A549 (cell line): ENCODE measurements at regions not wholly inside any gene's neighbourhood (a gene's known extent, or its start where the extent isn't known, plus 50 kb on each side); places are given as distances from the start of the nearest gene placed in this dataset.

ENCODE experiments used
- ATAC-seq, 2 experiments: fragments of 200-7000 bp in 1 of 2; fragments of >200 bp in 1 of 2; cut with Nextera tagmentation in 1 of 2; cut with Tn5 transposase in 1 of 2; 3 replicates each; pipeline versions ENCODE4 v1.8.0 to v1.9.1; 2018 to 2020; ENCODE audit warnings: mild to moderate bottlenecking in 1 of 2, moderate library complexity in 1 of 2
- CTCF ChIA-PET: fragments of 300-600 bp; sonication (Branson Sonifier 250); formaldehyde crosslinking; extraction: SDS; loops from one replicate; lab custom pipeline; 2021; ENCODE audit warnings: antibody characterized with exemption, inconsistent platforms; lab: Yijun Ruan, JAX
- POLR2A ChIA-PET: fragments of 350-600 bp; formaldehyde crosslinking; extraction: SDS; loops from one replicate; lab custom pipeline; 2021; ENCODE audit warnings: antibody characterized with exemption, inconsistent platforms; lab: Yijun Ruan, JAX
- DNase-seq, 2 experiments: peaks; one replicate each; pipeline versions ENCODE4 v3.0.0 to v3.0.0-alpha.2; 2011 to 2016; ENCODE audit warnings: low read depth in 1 of 2, low spot score in 1 of 2
- FAIRE-seq: peaks from 2 replicates; lab custom pipeline; 2011; peaks lifted over from hg19 to GRCh38; lab: Jason Lieb, UNC
- H3K27ac ChIP-seq, 2 experiments: fragments of >200 bp; sonication (Bioruptor Twin); formaldehyde crosslinking; 3 replicates each; pipeline ENCODE4 v1.5.1; 2016 to 2017
- H3K4me1 ChIP-seq: fragments of >200 bp; sonication (Bioruptor Twin); formaldehyde crosslinking; 3 replicates; pipeline ENCODE4 v1.6.1; 2016
- H3K4me2 ChIP-seq: fragments of >200 bp; sonication (Bioruptor Twin); formaldehyde crosslinking; 3 replicates; pipeline ENCODE4 v1.6.1; 2016
- H3K4me3 ChIP-seq: fragments of >200 bp; sonication (Bioruptor Twin); formaldehyde crosslinking; 3 replicates; pipeline ENCODE4 v1.5.1; 2016
- H3K9me3 ChIP-seq: fragments of >200 bp; sonication (Bioruptor Twin); formaldehyde crosslinking; 3 replicates; pipeline ENCODE4 v1.6.1; 2016
- CEBPB ChIP-seq, 2 experiments: fragments of >200 bp in 1 of 2; sonication (Bioruptor Twin) in 1 of 2; formaldehyde crosslinking in 1 of 2; IDR thresholded peaks; 2 replicates each; pipeline ENCODE4 v1.6.1; 2012 to 2016
- EHF ChIP-seq: fragments of 250-450 bp; sonication (Bioruptor Pico); IDR thresholded peaks from 2 replicates; pipeline ENCODE4 v1.5.0; 2020; ENCODE audit warnings: mild to moderate bottlenecking
- EHMT2 ChIP-seq: fragments of 200-600 bp; sonication (generic); IDR thresholded peaks from 2 replicates; pipeline ENCODE4 v1.6.1; 2016; ENCODE audit warnings: antibody characterized with exemption, low read depth, mild to moderate bottlenecking, moderate library complexity
- EP300 ChIP-seq, 2 experiments: fragments of >200 bp; sonication (Bioruptor Twin); formaldehyde crosslinking; IDR thresholded peaks; 2 replicates in 1 of 2; 3 replicates in 1 of 2; pipeline ENCODE4 v1.6.1; 2016 to 2017
- ESRRA ChIP-seq: fragments of 150-350 bp; IDR thresholded peaks from 2 replicates; pipeline ENCODE4 v1.6.1; 2014; ENCODE audit warnings: mild to moderate bottlenecking, low read length, borderline replicate concordance
- FOSL2 ChIP-seq, 2 experiments: fragments of 450-650 bp in 1 of 2; fragments of >200 bp in 1 of 2; sonication (Bioruptor Twin) in 1 of 2; formaldehyde crosslinking; IDR thresholded peaks; 2 replicates each; pipeline versions ENCODE4 v1.5.0 to v1.6.1; 2016 to 2020; ENCODE audit warnings: mild to moderate bottlenecking in 1 of 2, moderate library complexity in 1 of 2
- FOXS1 ChIP-seq: fragments of 250-450 bp; sonication (Bioruptor Pico); IDR thresholded peaks from 2 replicates; pipeline ENCODE4 v1.5.0; 2020; ENCODE audit warnings: mild to moderate bottlenecking, moderate library complexity
- HDAC2 ChIP-seq: fragments of 200-600 bp; sonication (generic); IDR thresholded peaks from 2 replicates; pipeline ENCODE4 v1.6.1; 2016
- HES2 ChIP-seq: fragments of >200 bp; sonication (Bioruptor Twin); formaldehyde crosslinking; IDR thresholded peaks from 2 replicates; pipeline ENCODE4 v1.6.1; 2016
- HEYL ChIP-seq: fragments of 250-450 bp; sonication (Bioruptor Pico); IDR thresholded peaks from 2 replicates; pipeline ENCODE4 v1.8.0; 2021; ENCODE audit warnings: mild to moderate bottlenecking, moderate library complexity
- HOXB13 ChIP-seq: fragments of 250-450 bp; sonication (Bioruptor Pico); IDR thresholded peaks from 2 replicates; pipeline ENCODE4 v1.5.0; 2020; ENCODE audit warnings: low read depth, mild to moderate bottlenecking, moderate library complexity
- JUN ChIP-seq, 2 experiments: fragments of >200 bp; sonication (Bioruptor Twin); formaldehyde crosslinking; IDR thresholded peaks; 2 replicates in 1 of 2; 3 replicates in 1 of 2; pipeline ENCODE4 v1.6.1; 2016 to 2017
- JUNB ChIP-seq: fragments of >200 bp; sonication (Bioruptor Twin); formaldehyde crosslinking; IDR thresholded peaks from 2 replicates; pipeline ENCODE4 v1.6.1; 2016
- MAZ ChIP-seq: fragments of 150-350 bp; IDR thresholded peaks from 2 replicates; pipeline ENCODE4 v1.6.1; 2014; ENCODE audit warnings: antibody characterized with exemption, low read depth, low read length, borderline replicate concordance
- NPAS2 ChIP-seq: fragments of 250-450 bp; sonication (Bioruptor Pico); IDR thresholded peaks from 2 replicates; pipeline ENCODE4 v1.8.0; 2022; ENCODE audit warnings: mild to moderate bottlenecking, moderate library complexity, borderline replicate concordance
- RCOR1 ChIP-seq: fragments of 150-350 bp; IDR thresholded peaks from 2 replicates; pipeline ENCODE4 v1.6.1; 2014; ENCODE audit warnings: antibody characterized with exemption, low read length, low read depth
- REST ChIP-seq: fragments of 200-600 bp; sonication (generic); IDR thresholded peaks from 2 replicates; pipeline ENCODE4 v1.6.1; 2016; ENCODE audit warnings: antibody characterized with exemption, mild to moderate bottlenecking, moderate library complexity
- RNF2 ChIP-seq: fragments of 200-600 bp; sonication (generic); IDR thresholded peaks from 2 replicates; pipeline ENCODE4 v1.6.1; 2016; ENCODE audit warnings: low read depth, mild to moderate bottlenecking, antibody characterized with exemption, moderate library complexity, borderline replicate concordance
- SMC3 ChIP-seq: fragments of >200 bp; sonication (Bioruptor Twin); formaldehyde crosslinking; IDR thresholded peaks from 3 replicates; pipeline ENCODE4 v1.6.1; 2018; ENCODE audit warnings: inconsistent platforms
- SREBF2 ChIP-seq: fragments of 450-650 bp; IDR thresholded peaks from 2 replicates; pipeline ENCODE4 v1.6.1; 2014; ENCODE audit warnings: mild to moderate bottlenecking, moderate library complexity
- TFCP2L1 ChIP-seq: fragments of 250-450 bp; sonication (Bioruptor Pico); IDR thresholded peaks from 2 replicates; pipeline ENCODE4 v1.5.0; 2021; ENCODE audit warnings: mild to moderate bottlenecking
- USF2 ChIP-seq: fragments of 450-650 bp; IDR thresholded peaks from 2 replicates; pipeline ENCODE4 v1.6.1; 2014; ENCODE audit warnings: antibody characterized with exemption
- ZFP36 ChIP-seq: fragments of 450-650 bp; IDR thresholded peaks from 2 replicates; pipeline ENCODE4 v1.6.1; 2014; ENCODE audit warnings: borderline replicate concordance; ENCODE audit not compliant: partially characterized antibody
- WGBS: methylation state at CpG from one replicate; pipeline ENCODE4 v1.1.6; 2017; ENCODE audit errors: missing lambda C conversion rate; 5-methylcytosine and 5-hydroxymethylcytosine counted together
- TF ChIP-seq, protein P1 (sequence below): fragments of 250-450 bp; sonication (Bioruptor Pico); IDR thresholded peaks from 2 replicates; pipeline ENCODE4 v1.5.0; 2021; ENCODE audit warnings: mild to moderate bottlenecking, moderate library complexity, borderline replicate concordance
- TF ChIP-seq, protein P2 (sequence below): fragments of 250-450 bp; sonication (Bioruptor Pico); IDR thresholded peaks from 2 replicates; pipeline ENCODE4 v1.5.0; 2020; ENCODE audit warnings: low read depth, mild to moderate bottlenecking, moderate library complexity
- TF ChIP-seq, protein P3 (sequence below): IDR thresholded peaks from 2 replicates; pipeline ENCODE4 v1.6.1; 2012
- TF ChIP-seq, protein P4 (sequence below): fragments of 150-350 bp; IDR thresholded peaks from 2 replicates; pipeline ENCODE4 v1.6.1; 2014; ENCODE audit warnings: low read depth, mild to moderate bottlenecking, low read length

GRCh38 chr14:55869397-55870049, 248.7 kb upstream of the PELI2 start:
- H3K4me3 ChIP-seq: no peak overlapping the region
- peaks cover 4% of the 10 kb centered on the region; the same call in 1 of the 3 replicates for H3K9me3 ChIP-seq
- CTCF ChIA-PET: interaction anchor here (1.4 kb wide), 1 partner anchor 471 kb away, joined by 4 read pairs; no protein-coding TSS in a partner anchor
- H3K27ac ChIP-seq: no peak overlapping the region
- peaks cover 7% of the 10 kb centered on the region; the same call in 1 of the 3 replicates for H3K4me1 ChIP-seq
- WGBS: 92% methylated on average over 2 of the region's 2 CpGs
- FAIRE-seq: no peak
- H3K4me2 ChIP-seq: no peak overlapping the region
- no peak for ATAC-seq
- no peak for TF ChIP-seq EP300 (IDR thresholded peaks at IDR 0.05)
- TF ChIP-seq, protein P1, sequence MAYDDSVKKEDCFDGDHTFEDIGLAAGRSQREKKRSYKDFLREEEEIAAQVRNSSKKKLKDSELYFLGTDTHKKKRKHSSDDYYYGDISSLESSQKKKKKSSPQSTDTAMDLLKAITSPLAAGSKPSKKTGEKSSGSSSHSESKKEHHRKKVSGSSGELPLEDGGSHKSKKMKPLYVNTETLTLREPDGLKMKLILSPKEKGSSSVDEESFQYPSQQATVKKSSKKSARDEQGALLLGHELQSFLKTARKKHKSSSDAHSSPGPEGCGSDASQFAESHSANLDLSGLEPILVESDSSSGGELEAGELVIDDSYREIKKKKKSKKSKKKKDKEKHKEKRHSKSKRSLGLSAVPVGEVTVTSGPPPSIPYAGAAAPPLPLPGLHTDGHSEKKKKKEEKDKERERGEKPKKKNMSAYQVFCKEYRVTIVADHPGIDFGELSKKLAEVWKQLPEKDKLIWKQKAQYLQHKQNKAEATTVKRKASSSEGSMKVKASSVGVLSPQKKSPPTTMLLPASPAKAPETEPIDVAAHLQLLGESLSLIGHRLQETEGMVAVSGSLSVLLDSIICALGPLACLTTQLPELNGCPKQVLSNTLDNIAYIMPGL (CRISPR knock-in tag): no peak
- TF ChIP-seq SMC3: no peak
- no peak for TF ChIP-seq HOXB13 (CRISPR knock-in tag)
- TF ChIP-seq EHMT2: no peak
- no peak for TF ChIP-seq MAZ
- no peak for TF ChIP-seq FOXS1 (CRISPR knock-in tag)
- no peak for TF ChIP-seq SREBF2
- no peak for TF ChIP-seq ESRRA
- no peak for TF ChIP-seq HES2
- TF ChIP-seq, protein P2, sequence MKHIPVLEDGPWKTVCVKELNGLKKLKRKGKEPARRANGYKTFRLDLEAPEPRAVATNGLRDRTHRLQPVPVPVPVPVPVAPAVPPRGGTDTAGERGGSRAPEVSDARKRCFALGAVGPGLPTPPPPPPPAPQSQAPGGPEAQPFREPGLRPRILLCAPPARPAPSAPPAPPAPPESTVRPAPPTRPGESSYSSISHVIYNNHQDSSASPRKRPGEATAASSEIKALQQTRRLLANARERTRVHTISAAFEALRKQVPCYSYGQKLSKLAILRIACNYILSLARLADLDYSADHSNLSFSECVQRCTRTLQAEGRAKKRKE: no peak
- no peak for TF ChIP-seq TFCP2L1 (CRISPR knock-in tag)
- TF ChIP-seq JUNB: no peak
- no peak for TF ChIP-seq JUN (IDR thresholded peaks at IDR 0.05)
- TF ChIP-seq CEBPB (IDR thresholded peaks at IDR 0.05): no peak
- no peak for TF ChIP-seq ZFP36
- no peak for TF ChIP-seq HEYL (CRISPR knock-in tag)
- no peak for TF ChIP-seq NPAS2
- no peak for TF ChIP-seq EHF
- TF ChIP-seq, all 56 proteins: peak for 0
- no peak for DNase-seq
- POLR2A ChIA-PET: no interaction called here

DNA sequence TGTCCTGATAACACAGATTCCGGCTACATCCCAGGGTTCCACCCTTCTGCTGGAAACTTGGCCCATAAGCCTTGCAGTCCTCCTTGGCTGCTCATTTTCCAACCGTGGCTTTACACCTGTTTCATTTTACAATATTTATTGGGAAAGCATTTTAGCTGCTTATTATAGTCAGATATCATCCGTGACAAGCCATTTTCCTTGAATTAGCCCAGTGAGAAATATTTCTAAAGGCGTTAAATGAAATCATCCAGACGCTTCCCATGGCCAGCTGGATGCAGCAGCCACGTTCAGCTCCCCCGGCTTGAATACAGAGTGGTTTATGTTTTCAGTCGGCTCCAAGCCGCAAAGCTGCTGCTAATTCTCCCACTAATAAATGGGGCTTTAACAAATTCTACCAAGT, 245.0 kb upstream of the PELI2 start:
- FAIRE-seq (no peak), ATAC-seq (no peak), DNase-seq (no peak)
- Histone ChIP-seq H3K4me1 (no peaks in the 10 kb centered on the region), H3K9me3 (no peaks in the 10 kb centered on the region), H3K4me3 (no peak overlapping the region), H3K4me2 (no peak overlapping the region), H3K27ac (no peak overlapping the region)
- POLR2A ChIA-PET: no interaction called here
- no peak for TF ChIP-seq RCOR1
- TF ChIP-seq USF2: no peak
- no peak for TF ChIP-seq RNF2
- TF ChIP-seq, protein P2: no peak
- TF ChIP-seq HDAC2: no peak
- TF ChIP-seq, protein P3, sequence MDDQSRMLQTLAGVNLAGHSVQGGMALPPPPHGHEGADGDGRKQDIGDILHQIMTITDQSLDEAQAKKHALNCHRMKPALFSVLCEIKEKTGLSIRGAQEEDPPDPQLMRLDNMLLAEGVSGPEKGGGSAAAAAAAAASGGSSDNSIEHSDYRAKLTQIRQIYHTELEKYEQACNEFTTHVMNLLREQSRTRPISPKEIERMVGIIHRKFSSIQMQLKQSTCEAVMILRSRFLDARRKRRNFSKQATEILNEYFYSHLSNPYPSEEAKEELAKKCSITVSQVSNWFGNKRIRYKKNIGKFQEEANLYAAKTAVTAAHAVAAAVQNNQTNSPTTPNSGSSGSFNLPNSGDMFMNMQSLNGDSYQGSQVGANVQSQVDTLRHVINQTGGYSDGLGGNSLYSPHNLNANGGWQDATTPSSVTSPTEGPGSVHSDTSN: no peak
- TF ChIP-seq, protein P4, sequence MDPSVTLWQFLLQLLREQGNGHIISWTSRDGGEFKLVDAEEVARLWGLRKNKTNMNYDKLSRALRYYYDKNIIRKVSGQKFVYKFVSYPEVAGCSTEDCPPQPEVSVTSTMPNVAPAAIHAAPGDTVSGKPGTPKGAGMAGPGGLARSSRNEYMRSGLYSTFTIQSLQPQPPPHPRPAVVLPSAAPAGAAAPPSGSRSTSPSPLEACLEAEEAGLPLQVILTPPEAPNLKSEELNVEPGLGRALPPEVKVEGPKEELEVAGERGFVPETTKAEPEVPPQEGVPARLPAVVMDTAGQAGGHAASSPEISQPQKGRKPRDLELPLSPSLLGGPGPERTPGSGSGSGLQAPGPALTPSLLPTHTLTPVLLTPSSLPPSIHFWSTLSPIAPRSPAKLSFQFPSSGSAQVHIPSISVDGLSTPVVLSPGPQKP: no peak
- no peak for TF ChIP-seq REST
- no peak for TF ChIP-seq JUNB
- TF ChIP-seq FOSL2 (IDR thresholded peaks at IDR 0.05): no peak
- no peak for TF ChIP-seq FOSL2 (CRISPR knock-in tag; IDR thresholded peaks at IDR 0.05)
- CTCF ChIA-PET: no interaction called here
- WGBS: 65% methylated on average over 9 of the region's 9 CpGs
